HL-60/S4 (cell line): ENCODE measurements at regions not wholly inside any gene's neighbourhood (a gene's known extent, or its start where the extent isn't known, plus 50 kb on each side); places are given as distances from the start of the nearest gene placed in this dataset.

ENCODE experiments used
- in situ Hi-C: fragments of 300-500 bp; cut with MboI; formaldehyde crosslinking; loops from 2 replicates; pipeline ENCODE4 v1.14.3; 2022; ENCODE audit warnings: low sequenced_read_pairs

DNA sequence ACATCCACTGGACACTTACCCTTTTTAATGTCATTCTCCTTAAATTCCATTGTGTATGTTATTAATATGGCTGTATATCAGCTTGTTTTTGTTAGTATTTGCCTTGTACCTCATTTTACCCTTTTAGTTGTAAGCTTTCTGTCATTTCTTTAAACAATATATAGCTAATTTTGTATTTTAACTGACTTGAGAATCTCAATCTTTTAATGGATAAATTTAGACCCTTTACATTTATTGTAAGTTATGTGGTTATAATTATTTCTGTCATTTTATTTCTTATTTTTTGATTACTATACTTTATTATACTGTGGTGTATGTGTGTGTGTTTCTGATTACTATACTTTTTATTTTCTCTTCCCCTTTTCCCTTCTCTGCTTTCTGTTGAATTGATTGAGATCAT lies 159.0 kb upstream of the LHX5 start:
- in situ Hi-C loops, result no loop called here

DNA sequence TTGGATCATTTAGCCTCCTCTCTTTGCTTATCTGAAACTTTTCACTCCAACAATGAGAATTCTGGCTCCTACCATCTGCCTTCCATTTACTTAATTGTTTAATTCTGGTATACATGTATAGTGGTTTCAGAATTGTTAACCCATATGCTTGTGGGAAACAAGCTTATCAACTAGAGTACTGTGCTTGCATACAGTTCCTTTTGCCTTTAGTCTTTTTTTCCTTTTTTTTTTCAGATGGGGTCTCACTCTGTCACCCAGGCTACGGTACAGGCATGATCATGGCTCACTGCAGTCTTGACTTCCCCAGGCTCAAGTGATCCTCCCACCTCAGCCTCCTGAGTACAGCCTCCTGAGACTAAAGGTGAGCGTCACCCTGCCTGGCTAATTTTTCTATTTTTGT lies 153.8 kb upstream of the LHX5 start:
- in situ Hi-C loops, result no loop called here

- in situ Hi-C loops, result no loop called here
These were observed 150.7 kb upstream of the LHX5 start for GRCh38 chr12:113622410-113622809.

- in situ Hi-C loops, result no loop called here
These were observed 148.8 kb upstream of the LHX5 start for GRCh38 chr12:113620437-113620976.

DNA sequence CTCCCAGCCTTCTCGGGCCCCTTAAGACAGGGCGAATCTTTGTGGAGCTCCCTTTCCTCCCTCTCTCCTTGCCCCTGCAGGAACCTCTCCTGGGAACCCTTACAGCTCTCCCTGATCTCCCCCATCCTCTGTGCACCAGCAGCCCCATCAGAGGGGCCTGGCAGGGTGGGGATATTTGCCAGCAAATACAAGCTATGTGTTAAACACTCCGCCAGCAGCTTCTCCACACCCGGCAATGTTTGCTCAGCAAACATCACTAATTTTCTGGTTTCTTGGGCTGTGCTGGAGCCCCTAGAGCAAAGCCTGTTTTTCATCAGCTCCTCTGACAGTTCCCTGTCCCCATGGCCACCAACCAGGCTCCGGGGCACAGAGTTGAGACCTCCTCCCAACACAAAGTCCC lies 147.5 kb upstream of the LHX5 start:
- in situ Hi-C loops, result no loop called here

- in situ Hi-C loops, result no loop called here
These were observed 141.7 kb upstream of the LHX5 start for GRCh38 chr12:113613414-113613813.

GRCh38 chr12:113612793-113613192 lies 141.1 kb upstream of the LHX5 start:
- in situ Hi-C loops, result no loop called here

GRCh38 chr12:113612076-113612728 lies 140.5 kb upstream of the LHX5 start:
- in situ Hi-C loops, result no loop called here

DNA sequence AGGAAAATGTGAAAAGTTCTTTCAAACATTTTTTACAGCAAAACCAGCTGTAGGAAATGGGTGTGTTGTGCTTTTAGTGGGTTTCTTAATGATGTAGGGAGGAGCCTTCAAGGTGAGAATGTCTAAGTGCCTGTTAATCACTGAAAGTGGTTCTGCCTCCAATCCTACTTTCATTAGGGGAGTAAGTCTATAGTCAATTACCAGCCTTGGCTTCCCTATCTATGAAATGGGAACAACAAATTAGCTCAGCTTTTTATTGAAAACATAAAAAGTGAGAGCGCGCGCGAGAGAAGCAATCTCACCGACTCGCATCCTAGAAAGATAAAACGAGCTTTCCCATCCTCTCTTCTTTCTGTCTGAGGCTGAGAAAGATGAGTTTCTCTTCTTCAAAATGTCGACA lies 140.0 kb upstream of the LHX5 start:
- in situ Hi-C loops, result no loop called here

DNA sequence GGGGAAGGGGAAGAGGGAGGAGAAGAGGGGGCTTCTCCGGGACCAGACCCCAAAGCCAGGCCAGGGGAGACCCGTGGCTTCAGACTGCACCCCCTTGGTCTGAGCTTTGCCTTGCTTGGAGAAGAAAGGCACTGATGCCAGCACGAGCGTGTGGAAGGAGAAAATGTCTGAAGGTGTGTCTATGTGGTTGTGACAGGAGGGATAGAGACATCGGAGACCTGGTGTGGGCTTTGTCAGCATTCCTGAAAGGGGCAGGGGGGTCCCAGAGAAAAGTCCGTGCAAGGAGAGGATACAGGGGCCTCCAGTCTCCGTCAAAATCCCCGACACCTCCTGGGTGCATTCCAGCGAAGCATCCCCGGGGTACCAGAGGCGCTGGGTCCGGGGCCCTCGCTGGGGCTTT lies 139.0 kb upstream of the LHX5 start:
- in situ Hi-C loops, result no loop called here

GRCh38 chr12:113609692-113610469 lies 138.2 kb upstream of the LHX5 start:
- in situ Hi-C loops, result no loop called here

GRCh38 chr12:113604666-113605065 lies 133.0 kb upstream of the LHX5 start:
- in situ Hi-C loops, result no loop called here

- in situ Hi-C loops, result no loop called here
These were observed 130.1 kb upstream of the LHX5 start for GRCh38 chr12:113601656-113602263.

GRCh38 chr12:113598815-113599406 lies 127.2 kb upstream of the LHX5 start:
- in situ Hi-C loops, result no loop called here

DNA sequence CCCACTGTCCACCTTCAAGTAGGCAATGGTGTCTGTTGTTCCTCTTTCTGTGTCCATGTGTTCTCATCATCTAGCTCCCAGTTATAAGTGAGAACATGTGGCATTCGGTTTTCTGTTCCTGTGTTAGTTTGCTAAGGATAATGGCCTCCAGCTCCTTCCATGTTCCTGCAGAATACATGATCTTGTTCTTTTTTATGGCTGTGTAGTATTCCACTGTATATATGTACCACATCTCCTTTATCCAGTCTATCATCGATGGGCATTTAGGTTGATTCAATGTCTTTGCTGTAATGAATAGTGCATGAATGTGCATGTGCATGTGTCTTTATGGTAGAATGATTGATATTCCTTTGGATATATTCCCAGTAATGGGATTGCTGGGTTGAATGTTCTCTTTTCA lies 123.3 kb upstream of the LHX5 start:
- in situ Hi-C loops, result no loop called here

GRCh38 chr12:113591480-113591974 lies 119.9 kb upstream of the LHX5 start:
- in situ Hi-C loops, result no loop called here

GRCh38 chr12:113589437-113589836 lies 117.8 kb upstream of the LHX5 start:
- in situ Hi-C loops, result no loop called here

DNA sequence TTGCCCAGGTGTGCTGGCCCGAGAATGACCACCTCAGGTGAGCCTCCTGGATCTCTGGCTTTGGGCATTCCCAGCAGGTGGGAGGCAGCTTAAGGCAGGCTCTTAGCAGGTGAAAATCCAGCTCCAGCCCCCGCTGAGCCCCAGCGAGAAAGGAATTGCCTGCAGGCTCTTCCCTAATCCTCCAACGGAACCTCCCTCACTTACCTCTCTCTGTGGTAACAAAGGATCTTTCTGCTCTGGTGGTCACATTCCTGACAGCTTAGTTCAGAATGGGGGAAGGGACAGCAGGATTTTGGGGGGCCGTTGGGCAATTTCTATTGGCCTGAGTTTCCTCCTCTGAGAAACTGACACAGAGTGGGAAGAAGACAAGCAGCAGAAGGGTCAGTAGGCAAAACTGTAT lies 116.0 kb upstream of the LHX5 start:
- in situ Hi-C loops, result no loop called here

DNA sequence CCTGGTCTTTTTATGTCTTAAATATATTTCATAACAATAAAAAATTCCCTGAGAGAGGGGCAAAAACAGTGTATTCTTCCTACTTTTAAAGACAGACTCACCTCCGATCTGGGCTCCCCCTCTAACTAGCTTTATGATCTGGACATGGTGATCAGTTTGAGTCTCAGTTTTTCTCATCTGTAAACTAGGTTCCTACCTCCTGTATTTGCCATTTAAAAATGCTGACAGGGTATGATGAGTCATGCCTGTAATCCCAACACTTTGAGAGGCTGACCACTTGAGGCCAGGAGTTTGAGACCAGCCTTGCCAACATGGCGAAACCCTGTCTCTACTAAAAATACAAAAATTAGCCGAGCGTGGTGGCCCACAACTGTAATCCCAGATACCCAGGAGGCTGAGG lies 114.8 kb upstream of the LHX5 start:
- in situ Hi-C loops, result no loop called here

DNA sequence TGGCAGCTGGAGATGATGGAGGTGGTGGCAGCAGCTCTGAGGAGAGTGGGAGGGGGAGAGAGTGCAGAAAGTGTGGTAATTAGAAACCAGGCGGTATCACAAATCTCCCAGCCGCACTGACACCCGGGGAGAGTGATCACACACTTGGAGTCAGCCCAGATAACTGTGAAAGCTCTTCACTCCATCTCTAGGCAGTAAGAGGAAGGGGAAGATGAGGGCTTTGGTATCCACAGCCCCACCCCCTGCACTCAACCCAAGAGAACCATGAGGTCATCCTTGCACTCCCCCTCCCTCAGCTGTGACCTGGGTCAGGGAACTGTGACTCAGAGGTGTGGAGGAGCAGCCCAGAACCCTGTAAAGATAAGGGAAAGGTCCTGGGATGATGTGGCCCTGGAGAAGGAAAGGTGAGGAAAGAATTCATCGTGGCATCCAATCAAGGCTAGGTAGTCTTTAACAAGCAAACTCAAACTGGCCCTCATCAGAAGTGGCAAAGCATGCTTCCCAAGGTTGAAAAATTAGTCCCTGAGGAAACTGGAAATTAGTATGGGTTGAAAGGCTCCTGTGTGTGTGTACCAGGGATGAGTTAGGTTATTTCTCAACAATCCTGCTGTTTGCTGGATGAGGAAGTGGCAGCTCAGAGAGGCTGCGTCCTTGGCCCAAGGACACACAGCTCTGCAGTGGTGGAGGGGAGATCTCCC lies 111.0 kb upstream of the LHX5 start:
- in situ Hi-C loops, result no loop called here

DNA sequence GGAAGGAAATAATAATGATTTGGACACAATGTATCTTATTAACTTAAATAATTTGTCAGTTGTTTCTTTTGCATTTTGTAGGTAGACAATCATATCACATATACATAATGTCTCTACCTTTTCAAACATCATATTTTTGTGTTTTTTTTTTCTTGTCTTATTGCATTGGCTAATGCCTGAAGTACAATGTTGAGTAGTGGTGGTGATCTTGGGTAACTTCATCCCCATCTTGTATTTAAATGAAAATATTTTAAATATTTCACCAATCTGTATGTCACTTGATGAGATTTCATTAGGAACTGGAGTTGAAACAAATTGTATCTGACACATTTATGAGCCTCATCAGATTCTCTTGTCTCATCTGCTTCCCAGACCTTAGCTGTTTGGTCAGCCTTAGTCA lies 109.7 kb upstream of the LHX5 start:
- in situ Hi-C loops, result no loop called here
